HG03558 (cell line): ENCODE measurements at regions not wholly inside any gene's neighbourhood (a gene's known extent, or its start where the extent isn't known, plus 50 kb on each side); places are given as distances from the start of the nearest gene placed in this dataset.
"Not testable (repeated sequence)": the region's sequence is repeated elsewhere in the genome, so short reads cannot be mapped to it uniquely, and the experiment has no call there.

Experiments used
- ATAC-seq: cut with Tn5 transposase; IDR thresholded peaks from one replicate; pipeline ENCODE4 v1.9.1; 2021; ENCODE audit warnings: moderate number of reproducible peaks; ENCODE audit not compliant: unreplicated experiment; ENCODE audit errors: extremely low read depth

- ATAC-seq: no peak
Observed at GRCh38 chr6:6746333-6746969, 157.9 kb downstream of the LY86 start.

GRCh38 chr6:6746970-6747338, 158.4 kb downstream of the LY86 start:
- no peak for ATAC-seq

GRCh38 chr6:6747371-6747770, 158.9 kb downstream of the LY86 start:
- no peak for ATAC-seq

DNA sequence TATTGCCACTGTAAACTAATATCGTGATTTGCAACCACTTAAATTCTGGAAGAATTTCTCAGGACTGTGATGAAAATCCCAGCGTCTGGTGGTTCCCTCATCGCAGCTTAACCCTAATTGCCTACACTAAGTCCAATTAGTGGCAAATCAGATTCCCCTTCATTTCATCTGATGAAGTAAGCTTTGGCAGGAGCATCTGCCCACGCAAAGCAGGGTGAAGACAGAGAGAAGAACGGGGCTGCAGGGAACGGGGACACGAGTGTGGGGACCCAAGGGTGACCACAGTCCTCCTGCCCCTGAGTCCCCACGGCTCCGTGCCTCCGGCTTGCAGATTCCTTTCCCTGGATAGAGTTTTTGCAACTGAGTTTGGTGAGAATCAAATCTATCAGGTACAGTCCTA, 159.5 kb downstream of the LY86 start:
- ATAC-seq: no peak

GRCh38 chr6:6749702-6750491, 161.4 kb downstream of the LY86 start:
- ATAC-seq: no peak

DNA sequence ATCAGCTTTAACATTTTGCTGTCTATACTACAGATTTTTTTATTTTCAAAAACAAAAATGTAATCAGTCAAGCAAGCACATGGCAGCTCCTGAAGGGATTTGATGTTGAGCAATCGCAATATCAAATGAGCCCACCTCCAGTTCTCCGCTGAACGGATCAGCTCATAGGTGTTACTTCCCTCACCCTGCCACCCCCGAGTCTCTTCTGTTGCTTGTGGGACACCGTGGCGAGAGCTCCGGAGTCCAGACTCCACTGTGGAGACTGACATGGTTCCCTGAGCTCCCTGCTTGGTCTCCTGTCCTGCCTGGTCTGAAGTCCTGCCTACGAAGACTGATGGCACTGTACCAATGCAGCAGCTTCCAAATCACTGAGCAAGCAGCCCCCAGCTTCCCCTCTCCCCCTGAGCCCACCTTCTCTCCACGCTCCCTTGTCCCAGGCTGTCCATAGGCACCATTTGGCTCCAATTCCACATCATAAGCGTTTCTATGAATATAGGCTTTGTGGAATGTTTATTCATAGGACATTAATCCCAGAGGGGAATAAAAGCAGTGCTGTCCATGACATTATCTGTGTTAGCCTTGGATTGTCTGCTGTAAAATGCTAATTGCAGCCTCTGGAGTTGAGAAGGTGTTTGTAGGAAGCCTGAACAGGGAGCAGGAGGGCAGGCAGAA, 162.2 kb downstream of the LY86 start:
- ATAC-seq: no peak

DNA sequence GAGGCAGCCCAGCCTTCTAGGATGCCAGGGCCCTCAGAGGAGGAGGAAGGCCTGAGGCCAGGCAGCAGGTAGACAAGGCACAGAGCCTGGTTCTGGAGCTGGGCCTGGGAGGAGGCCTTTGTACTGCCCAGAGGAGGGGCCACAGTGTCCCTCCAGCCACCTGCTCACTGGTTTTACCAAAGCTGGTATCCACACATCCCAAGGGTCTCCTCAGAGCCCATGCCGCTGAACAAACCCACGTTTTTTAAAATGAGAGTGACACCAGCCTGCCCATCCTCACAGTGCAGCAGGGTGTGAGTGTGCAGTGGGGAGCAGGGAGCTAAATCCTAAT, 162.7 kb downstream of the LY86 start:
- ATAC-seq: no peak

DNA sequence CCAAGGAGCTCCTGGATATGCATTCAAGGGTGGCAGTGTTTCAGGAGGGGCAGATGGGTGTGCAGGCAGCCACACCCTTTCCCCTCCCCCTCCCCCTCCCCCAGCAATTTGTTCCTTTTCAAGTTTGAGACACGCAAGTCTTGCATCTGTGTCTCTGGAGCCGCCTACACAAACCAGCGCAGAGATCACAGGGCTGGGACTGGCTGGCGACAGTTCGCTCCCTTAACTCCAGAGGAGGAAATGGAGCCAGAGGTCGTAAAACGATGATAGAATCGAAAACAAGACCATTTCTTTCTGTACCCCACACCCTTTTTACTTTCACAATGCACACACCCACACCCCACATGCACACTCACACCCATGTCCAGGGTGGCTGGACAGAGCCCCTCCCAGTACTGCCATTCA, 163.1 kb downstream of the LY86 start:
- no peak for ATAC-seq

GRCh38 chr6:6752129-6752528, 163.6 kb downstream of the LY86 start:
- no peak for ATAC-seq

DNA sequence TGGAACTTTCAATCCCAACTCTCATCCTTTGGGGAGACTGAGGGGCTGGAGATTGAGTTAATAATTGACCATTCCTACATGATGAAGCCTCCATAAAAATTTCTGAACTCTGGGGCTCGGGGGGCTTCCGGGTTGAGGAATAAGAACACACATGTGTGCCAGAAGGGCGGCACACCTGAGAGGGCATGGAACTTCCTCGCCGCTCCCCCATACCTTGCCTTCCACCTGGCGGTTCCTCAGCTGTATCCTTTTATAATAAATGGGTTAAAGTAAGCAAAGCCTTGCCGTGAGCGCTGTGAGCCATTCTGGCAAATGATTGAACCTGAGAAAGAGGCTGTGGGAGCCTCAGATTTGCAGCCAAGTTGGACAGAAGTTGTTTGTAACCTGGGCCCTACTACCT, 164.8 kb downstream of the LY86 start:
- no peak for ATAC-seq

DNA sequence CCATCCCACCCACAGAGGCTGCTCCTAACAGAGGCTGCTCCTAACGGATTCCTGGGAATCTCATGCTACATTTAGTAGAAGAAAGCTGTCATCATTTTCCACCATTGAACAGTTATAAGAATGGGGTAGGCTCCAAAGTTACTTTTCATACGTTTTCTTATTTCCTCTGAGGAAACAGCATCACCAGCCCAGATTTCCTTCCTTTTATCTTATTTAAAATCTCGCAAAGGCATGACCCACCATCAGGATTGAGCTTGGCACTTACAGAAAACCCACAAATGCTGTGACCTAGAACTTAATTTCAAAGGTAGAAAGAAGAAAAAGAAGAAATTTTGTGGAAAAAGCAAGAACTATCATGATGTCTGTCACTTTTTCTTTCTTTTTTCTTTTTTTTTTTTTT, 168.0 kb downstream of the LY86 start:
- no peak for ATAC-seq

DNA sequence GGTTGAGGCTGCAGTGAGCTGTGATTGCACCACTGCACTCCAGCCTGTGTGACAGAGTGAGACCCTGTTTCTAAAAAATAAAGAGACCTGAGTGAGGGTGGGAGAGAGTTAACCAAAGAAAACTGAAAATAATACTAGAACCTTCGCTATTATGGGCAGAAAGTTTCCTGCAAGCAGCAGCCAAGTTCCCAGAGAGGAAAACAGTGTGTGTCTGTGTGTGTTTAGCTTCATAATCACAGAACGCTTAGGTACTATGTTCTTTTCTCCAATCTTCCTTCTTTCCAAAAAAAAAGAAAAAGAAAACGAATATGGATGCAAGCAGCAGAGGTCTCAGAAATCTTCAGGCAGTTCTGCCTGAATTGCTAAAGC, 170.0 kb downstream of the LY86 start:
- ATAC-seq: no peak

DNA sequence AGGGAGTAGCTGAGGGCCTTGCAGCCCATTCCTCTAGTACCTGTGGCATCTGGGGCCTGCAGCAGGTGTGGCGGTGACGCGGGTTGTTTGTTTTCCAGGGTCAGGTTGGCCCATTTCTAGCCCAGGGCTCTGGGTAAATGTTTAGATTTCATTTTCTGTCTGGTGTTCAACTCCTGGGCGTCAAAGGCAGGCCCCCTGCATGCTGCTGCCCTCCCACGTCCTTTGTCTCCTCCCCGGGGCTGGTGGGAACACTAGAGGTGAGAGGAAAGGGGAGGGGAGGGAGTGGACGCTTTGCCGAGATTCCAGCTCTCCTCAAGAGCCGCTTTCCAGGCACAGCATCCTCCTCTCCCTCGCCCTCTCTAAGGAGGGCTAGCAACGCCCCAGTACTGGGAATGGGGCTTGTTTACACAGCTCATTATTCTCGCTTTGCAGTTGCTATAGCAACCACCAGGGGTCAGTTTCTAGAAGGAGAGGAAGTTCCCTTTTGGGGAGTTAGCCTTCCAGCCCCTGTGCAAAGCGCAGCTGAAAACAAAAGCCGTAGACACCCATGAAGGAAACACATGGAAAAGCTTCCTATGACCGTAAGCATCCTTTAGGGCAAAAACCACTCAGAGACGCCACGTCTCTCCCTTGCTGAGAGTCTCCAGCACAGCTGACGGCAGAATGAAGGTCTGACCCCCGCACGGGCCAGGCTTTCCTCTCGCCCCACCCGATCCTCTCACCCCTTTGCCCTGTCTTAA, 170.6 kb downstream of the LY86 start:
- no peak for ATAC-seq

- no peak for ATAC-seq
Observed at GRCh38 chr6:6760002-6760401, 171.5 kb downstream of the LY86 start.

GRCh38 chr6:6762566-6762965, 174.0 kb downstream of the LY86 start:
- not testable (repeated sequence) for ATAC-seq

DNA sequence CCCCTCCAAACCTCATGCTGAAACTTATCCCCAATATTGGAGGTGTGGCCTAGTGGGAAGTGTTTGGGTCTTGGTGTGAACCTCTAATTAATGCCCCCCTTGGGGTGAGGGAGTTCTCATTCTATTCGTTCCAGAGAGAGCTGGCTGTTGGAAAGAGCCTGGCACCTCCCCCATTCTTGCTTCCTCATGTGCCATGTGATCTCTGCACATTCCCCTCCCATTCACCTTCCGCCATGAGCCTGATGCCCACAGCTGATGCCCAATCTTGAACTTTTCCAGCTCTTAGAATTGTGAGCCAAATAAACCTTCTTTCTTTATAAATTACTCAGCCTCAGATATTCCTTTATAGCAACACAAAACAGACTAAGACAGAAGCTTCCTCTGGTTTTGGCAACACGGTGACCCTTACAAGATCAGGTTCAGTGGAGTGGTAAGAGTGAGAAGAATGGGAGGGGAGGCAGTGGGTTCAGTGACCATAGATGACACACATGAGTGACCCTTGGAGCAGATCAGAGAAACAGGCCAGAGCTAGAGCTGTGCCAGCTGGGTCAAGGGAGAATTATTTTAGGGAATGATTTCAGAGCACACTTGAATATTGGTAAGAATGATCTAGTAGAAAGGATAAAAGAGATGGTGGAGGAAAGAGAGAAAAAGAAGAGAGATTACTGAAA, 176.4 kb downstream of the LY86 start:
- no peak for ATAC-seq

DNA sequence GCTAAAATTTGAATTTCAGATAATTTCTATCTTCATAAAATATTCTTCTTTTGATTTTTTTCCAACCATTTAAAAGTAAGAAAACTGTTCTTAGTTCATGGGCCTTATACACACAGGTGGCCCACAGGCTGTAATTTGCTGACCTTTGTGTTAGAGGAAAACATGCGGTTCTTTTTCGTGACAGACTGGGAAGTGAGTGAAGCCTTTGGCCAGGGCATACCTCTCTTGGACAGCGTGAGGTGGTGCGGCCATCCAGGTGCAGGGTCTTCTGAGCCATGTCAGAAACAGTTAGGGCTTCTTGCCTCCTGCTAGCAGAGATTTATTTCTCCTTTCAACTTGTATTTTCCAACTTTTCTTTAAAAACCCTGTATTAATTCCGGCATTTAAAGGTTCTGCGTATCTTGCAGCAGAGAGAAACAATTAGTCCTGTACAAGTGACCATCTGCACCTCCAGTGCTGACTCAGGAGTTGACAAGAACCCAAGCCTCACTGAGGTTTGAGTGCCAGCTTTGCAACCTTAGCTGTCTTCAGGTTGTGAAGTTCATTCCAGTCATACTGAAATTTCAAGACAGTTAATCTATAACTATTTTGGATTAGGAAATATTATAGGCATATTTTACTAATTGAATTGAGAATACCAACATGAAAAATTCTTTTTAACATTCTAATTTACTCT, 177.8 kb downstream of the LY86 start:
- ATAC-seq: no peak

DNA sequence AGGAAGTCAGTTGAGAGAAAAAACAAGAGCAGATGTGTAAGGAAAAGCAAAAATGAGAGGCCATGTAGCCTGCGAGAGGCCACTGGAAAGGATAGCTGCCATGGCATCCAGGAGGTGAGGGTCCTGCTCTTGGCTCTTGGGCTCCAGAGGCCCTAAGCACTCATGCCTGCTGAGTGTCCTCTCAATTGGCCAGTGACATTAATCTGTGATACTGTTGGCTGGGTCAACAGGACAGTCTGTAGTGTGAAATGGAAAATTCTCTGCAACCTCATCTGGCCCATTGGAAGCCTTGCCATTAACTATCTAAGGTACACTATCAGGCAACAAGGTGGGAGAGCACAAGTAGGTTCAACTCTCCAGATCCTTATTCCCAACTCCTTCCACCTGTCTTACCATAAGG, 180.9 kb downstream of the LY86 start:
- no peak for ATAC-seq

- ATAC-seq: no peak
Observed at GRCh38 chr6:6771224-6771945, 182.9 kb downstream of the LY86 start.
